Psoas muscle (tissue), 7 donors: ENCODE measurements at regions not wholly inside any gene's neighbourhood (a gene's known extent, or its start where the extent isn't known, plus 50 kb on each side); places are given as distances from the start of the nearest gene placed in this dataset.

ENCODE experiments used
- ATAC-seq, 4 donors: fragments of 200-7000 bp; cut with Tn5 transposase; one replicate each; pipeline ENCODE4 v1.9.1; 2020; ENCODE audit warnings: moderate library complexity in 3 of 4, mild to moderate bottlenecking in 2 of 4
- DNase-seq, 2 donors: peaks; one replicate each; pipeline ENCODE4 v3.0.0-alpha.2; 2020
- H3K27ac ChIP-seq: fragments of 200-600 bp; one replicate; pipeline ENCODE4 v1.8.0; 2022
- H3K27me3 ChIP-seq, 3 donors: fragments of 200-600 bp in 1 of 3; one replicate each; pipeline versions ENCODE4 v1.6.1 to v1.8.0; 2013 to 2022; ENCODE audit warnings: low read length in 2 of 3, mild to moderate bottlenecking in 2 of 3, moderate library complexity in 1 of 3; ENCODE audit not compliant: insufficient read depth in 3 of 3
- H3K36me3 ChIP-seq, 2 donors: fragments of 200-600 bp in 1 of 2; one replicate each; pipeline versions ENCODE4 v1.6.1 to v1.8.0; 2013 to 2022; ENCODE audit warnings: low read depth in 1 of 2, mild to moderate bottlenecking in 1 of 2, moderate library complexity in 1 of 2; ENCODE audit not compliant: insufficient read depth in 1 of 2
- H3K4me1 ChIP-seq: fragments of 200-600 bp; one replicate; pipeline ENCODE4 v1.8.0; 2022
- H3K4me3 ChIP-seq: fragments of 200-600 bp; one replicate; pipeline ENCODE4 v1.8.0; 2022; ENCODE audit warnings: mild to moderate bottlenecking
- H3K9me3 ChIP-seq: fragments of 200-600 bp; one replicate; pipeline ENCODE4 v1.8.0; 2022
- CTCF ChIP-seq: fragments of 200-600 bp; IDR thresholded peaks from one replicate; pipeline ENCODE4 v1.8.0; 2022; ENCODE audit warnings: antibody characterized with exemption
- WGBS, 3 donors: extraction: QIAGEN DNeasy Blood & Tissue Kit; methylation state at CpG; one replicate each; pipeline versions ENCODE4 v1.1.6 to v1.1.7; 2013; 5-methylcytosine and 5-hydroxymethylcytosine counted together
- intact Hi-C, 2 donors: fragments of 100-400 bp; cut with DNase I; formaldehyde crosslinking; loops; one replicate each; pipeline versions ENCODE4 v1.11.0 to v1.14.2; 2022
- donor health status: healthy with polysubstance abuse.
- donor health status: DM: no; HTN: no; CAD: no; lungs with moderate emphysema.
- donor health status: Bipolar disorder and iron deficiency.
- donor health status: healthy.
- donor health status: DM: yes; HTN: yes; CAD: no.
- donor health status: DM: no; HTN: no; CAD: no.
- donor health status: DM: yes; HTN: yes; CAD: no.

- 58 to 63% (median 62%) methylated on average over 2 of the region's 2 CpGs for WGBS, 3 donors
- intact Hi-C loops: no loop called here
- ATAC-seq: no peak
- Histone ChIP-seq H3K27ac (no peak overlapping the region), H3K36me3 (no peaks in the 10 kb centered on the region), H3K4me3 (no peak overlapping the region), H3K27me3 (no peaks in the 10 kb centered on the region), H3K9me3 (no peaks in the 10 kb centered on the region), H3K4me1 (no peaks in the 10 kb centered on the region)
- TF ChIP-seq CTCF: no peak
- DNase-seq: no peak
Observed at GRCh38 chr16:62585041-62585545, 548.9 kb upstream of the CDH8 start.

GRCh38 chr16:62583414-62583813 is 547.2 kb upstream of the CDH8 start:
- Histone ChIP-seq H3K4me3 (no peak overlapping the region), H3K36me3 (no peaks in the 10 kb centered on the region), H3K27me3 (no peaks in the 10 kb centered on the region), H3K4me1 (no peaks in the 10 kb centered on the region), H3K9me3 (no peaks in the 10 kb centered on the region), H3K27ac (no peak overlapping the region)
- no peak for ATAC-seq
- 74 to 84% (median 83%) methylated on average over 2 of the region's 2 CpGs for WGBS, 3 donors
- intact Hi-C loops: no loop called here
- DNase-seq: no peak
- no peak for TF ChIP-seq CTCF

- no peak for DNase-seq
- WGBS, 3 donors: 82 to 92% (median 86%) methylated on average over 1 of the region's 1 CpG
Observed at GRCh38 chr16:62573466-62573865, 537.2 kb upstream of the CDH8 start.

GRCh38 chr16:62568926-62569325 is 532.7 kb upstream of the CDH8 start:
- TF ChIP-seq CTCF: no peak
- H3K27ac ChIP-seq: no peak overlapping the region
- no peaks in the 10 kb centered on the region for H3K27me3 ChIP-seq
- no peak overlapping the region for H3K4me3 ChIP-seq
- 46 to 47% (median 46%) methylated on average over 2 of the region's 2 CpGs for WGBS, 3 donors
- no peaks in the 10 kb centered on the region for H3K9me3 ChIP-seq
- no peak for ATAC-seq
- H3K4me1 ChIP-seq: no peaks in the 10 kb centered on the region
- H3K36me3 ChIP-seq: no peaks in the 10 kb centered on the region
- intact Hi-C loops: no loop called here
- DNase-seq: no peak

More at GRCh38 chr16:62573466-62573865, 537.2 kb upstream of the CDH8 start:
- intact Hi-C loops: no loop called here
- no peak for TF ChIP-seq CTCF
- Histone ChIP-seq H3K36me3 (no peaks in the 10 kb centered on the region), H3K27ac (no peak overlapping the region), H3K27me3 (no peaks in the 10 kb centered on the region), H3K9me3 (no peaks in the 10 kb centered on the region), H3K4me3 (no peak overlapping the region), H3K4me1 (no peaks in the 10 kb centered on the region)
- no peak for ATAC-seq

GRCh38 chr16:62565706-62566105 is 529.5 kb upstream of the CDH8 start:
- intact Hi-C loops: no loop called here
- Histone ChIP-seq H3K27me3 (no peaks in the 10 kb centered on the region), H3K9me3 (no peaks in the 10 kb centered on the region), H3K4me3 (no peak overlapping the region), H3K4me1 (no peaks in the 10 kb centered on the region), H3K27ac (no peak overlapping the region), H3K36me3 (no peaks in the 10 kb centered on the region)
- WGBS, 3 donors: 75 to 88% (median 76%) methylated on average over 1 of the region's 1 CpG
- no peak for TF ChIP-seq CTCF
- DNase-seq: no peak
- no peak for ATAC-seq
